GM19372 (cell line): ENCODE measurements at regions not wholly inside any gene's neighbourhood (a gene's known extent, or its start where the extent isn't known, plus 50 kb on each side); places are given as distances from the start of the nearest gene placed in this dataset.
"Not testable (repeated sequence)": the region's sequence is repeated elsewhere in the genome, so short reads cannot be mapped to it uniquely, and the experiment has no call there.

Source experiments
- ATAC-seq: cut with Tn5 transposase; IDR thresholded peaks from one replicate; pipeline ENCODE4 v1.9.1; 2021; ENCODE audit warnings: mild to moderate bottlenecking, low read depth, moderate library complexity; ENCODE audit not compliant: unreplicated experiment

GRCh38 chr11:23127706-23128105 lies 267.4 kb upstream of the CCDC179 start:
- no peak for ATAC-seq

GRCh38 chr11:23134627-23135026 lies 274.4 kb upstream of the CCDC179 start:
- ATAC-seq = no peak

GRCh38 chr11:23138761-23139160 lies 278.5 kb upstream of the CCDC179 start:
- no peak for ATAC-seq

- ATAC-seq = no peak
These were observed 282.7 kb upstream of the CCDC179 start for GRCh38 chr11:23143022-23143421.

GRCh38 chr11:23151819-23152218 lies 291.5 kb upstream of the CCDC179 start:
- no peak for ATAC-seq

- no peak for ATAC-seq
These were observed 295.2 kb upstream of the CCDC179 start for GRCh38 chr11:23155503-23155902.

GRCh38 chr11:23164022-23164421 lies 303.7 kb upstream of the CCDC179 start:
- ATAC-seq = no peak

GRCh38 chr11:23166376-23166775 lies 306.1 kb upstream of the CCDC179 start:
- no peak for ATAC-seq

GRCh38 chr11:23179609-23180008 lies 319.3 kb upstream of the CCDC179 start:
- ATAC-seq = no peak

GRCh38 chr11:23181022-23181807 lies 320.9 kb upstream of the CCDC179 start:
- no peak for ATAC-seq

- ATAC-seq = no peak
These were observed 332.0 kb upstream of the CCDC179 start for GRCh38 chr11:23192256-23192655.

GRCh38 chr11:23201936-23202522 lies 341.8 kb upstream of the CCDC179 start:
- ATAC-seq = no peak

GRCh38 chr11:23202611-23203010 lies 342.3 kb upstream of the CCDC179 start:
- no peak for ATAC-seq

- ATAC-seq = no peak
These were observed 345.0 kb upstream of the CCDC179 start for GRCh38 chr11:23205156-23205871.

- ATAC-seq = no peak
These were observed 346.6 kb upstream of the CCDC179 start for GRCh38 chr11:23206741-23207336.

GRCh38 chr11:23211221-23211620 lies 350.9 kb upstream of the CCDC179 start:
- no peak for ATAC-seq

GRCh38 chr11:23212807-23213206 lies 352.5 kb upstream of the CCDC179 start:
- ATAC-seq = no peak

GRCh38 chr11:23217072-23217471 lies 356.8 kb upstream of the CCDC179 start:
- ATAC-seq = no peak

- not testable (repeated sequence) for ATAC-seq
These were observed 359.8 kb upstream of the CCDC179 start for GRCh38 chr11:23220086-23220485.

- ATAC-seq = no peak
These were observed 361.1 kb upstream of the CCDC179 start for GRCh38 chr11:23221366-23221765.
